ENCODE measurements at regions not wholly inside any gene's neighbourhood (a gene's known extent, or its start where the extent isn't known, plus 50 kb on each side); places are given as distances from the start of the nearest gene placed in this dataset.

- DNase-seq (ENCODE audit: low read depth in 2 of 2) = no peak
Measured at GRCh38 chr5:153118018-153118417, 372.5 kb upstream of the GRIA1 start.

GRCh38 chr5:153122403-153122802 lies 368.1 kb upstream of the GRIA1 start:
- no peak for DNase-seq (ENCODE audit: low read depth in 2 of 2)

GRCh38 chr5:153130296-153130695 lies 360.2 kb upstream of the GRIA1 start:
- DNase-seq (ENCODE audit: low read depth in 2 of 2) = no peak

GRCh38 chr5:153135411-153135810 lies 355.1 kb upstream of the GRIA1 start:
- no peak for DNase-seq (ENCODE audit: low read depth in 2 of 2)

GRCh38 chr5:153136910-153137614 lies 353.4 kb upstream of the GRIA1 start:
- no peak for DNase-seq (ENCODE audit: low read depth in 2 of 2)

GRCh38 chr5:153147891-153148623 lies 342.4 kb upstream of the GRIA1 start:
- no peak for DNase-seq (ENCODE audit: low read depth in 2 of 2)

GRCh38 chr5:153148624-153148976 lies 341.9 kb upstream of the GRIA1 start:
- DNase-seq (ENCODE audit: low read depth in 2 of 2) = no peak

GRCh38 chr5:153151558-153151957 lies 338.9 kb upstream of the GRIA1 start:
- no peak for DNase-seq (ENCODE audit: low read depth in 2 of 2)

GRCh38 chr5:153153086-153153485 lies 337.4 kb upstream of the GRIA1 start:
- DNase-seq (ENCODE audit: low read depth in 2 of 2) = no peak

- DNase-seq (ENCODE audit: low read depth in 2 of 2) = no peak
Measured at GRCh38 chr5:153157156-153157555, 333.3 kb upstream of the GRIA1 start.

GRCh38 chr5:153158608-153159007 lies 331.9 kb upstream of the GRIA1 start:
- no peak for DNase-seq (ENCODE audit: low read depth in 2 of 2)

- DNase-seq (ENCODE audit: low read depth in 2 of 2) = no peak
Measured at GRCh38 chr5:153159616-153160015, 330.9 kb upstream of the GRIA1 start.

GRCh38 chr5:153168241-153168640 lies 322.2 kb upstream of the GRIA1 start:
- DNase-seq (ENCODE audit: low read depth in 2 of 2) = no peak

GRCh38 chr5:153187503-153187902 lies 303.0 kb upstream of the GRIA1 start:
- DNase-seq (ENCODE audit: low read depth in 2 of 2) = no peak

GRCh38 chr5:153206361-153206760 lies 284.1 kb upstream of the GRIA1 start:
- DNase-seq (ENCODE audit: low read depth in 2 of 2) = no peak

- no peak for DNase-seq (ENCODE audit: low read depth in 2 of 2)
Measured at GRCh38 chr5:153209016-153209415, 281.5 kb upstream of the GRIA1 start.

GRCh38 chr5:153209687-153210086 lies 280.8 kb upstream of the GRIA1 start:
- DNase-seq (ENCODE audit: low read depth in 2 of 2) = no peak

- no peak for DNase-seq (ENCODE audit: low read depth in 2 of 2)
Measured at GRCh38 chr5:153211076-153211475, 279.4 kb upstream of the GRIA1 start.

GRCh38 chr5:153212471-153212870 lies 278.0 kb upstream of the GRIA1 start:
- no peak for DNase-seq (ENCODE audit: low read depth in 2 of 2)

GRCh38 chr5:153222936-153223335 lies 267.5 kb upstream of the GRIA1 start:
- DNase-seq (ENCODE audit: low read depth in 2 of 2) = no peak

- DNase-seq (ENCODE audit: low read depth in 2 of 2) = no peak
Measured at GRCh38 chr5:153223376-153223775, 267.1 kb upstream of the GRIA1 start.

- DNase-seq (ENCODE audit: low read depth in 2 of 2) = no peak
Measured at GRCh38 chr5:153224651-153225050, 265.8 kb upstream of the GRIA1 start.

GRCh38 chr5:153233933-153234332 lies 256.5 kb upstream of the GRIA1 start:
- no peak for DNase-seq (ENCODE audit: low read depth in 2 of 2)

GRCh38 chr5:153236319-153236718 lies 254.2 kb upstream of the GRIA1 start:
- no peak for DNase-seq (ENCODE audit: low read depth in 2 of 2)

Data from stimulated activated CD4-positive, alpha-beta T cell treated with anti-CD3 and anti-CD28 coated beads, Interleukin-12 subunit alpha, Interleukin-12 subunit beta, amount 100 ng/mL, for 24 hours (primary cell).